Hepatic stellate cell (primary cell): ENCODE measurements at regions not wholly inside any gene's neighbourhood (a gene's known extent, or its start where the extent isn't known, plus 50 kb on each side); places are given as distances from the start of the nearest gene placed in this dataset.
"Not testable (repeated sequence)": the region's sequence is repeated elsewhere in the genome, so short reads cannot be mapped to it uniquely, and the experiment has no call there.

Source experiments
- DNase-seq: peaks from one replicate; pipeline ENCODE4 v3.0.0; 2011; ENCODE audit warnings: low spot score

DNA sequence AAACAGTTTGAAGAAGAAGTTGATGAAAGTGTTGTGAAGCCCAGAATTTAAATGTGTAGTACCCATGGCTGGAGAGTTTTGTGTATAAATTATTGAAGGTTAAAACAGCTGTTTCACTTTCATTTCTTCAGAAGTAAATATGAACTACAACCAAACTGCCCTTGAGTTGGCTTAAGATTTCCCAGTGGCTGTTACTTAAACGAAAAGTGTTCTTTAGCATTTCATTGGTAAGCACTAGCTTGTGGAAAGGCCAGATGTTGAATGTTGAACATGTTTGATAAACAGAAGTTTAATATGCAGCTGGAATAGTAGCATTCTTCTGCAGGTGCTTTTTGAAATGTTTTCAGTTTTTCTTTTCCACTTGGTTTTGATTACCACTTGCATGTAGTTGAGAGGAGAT lies 83.2 kb upstream of the TNRC6B start:
- DNase-seq: peak; percentile 7

GRCh38 chr22:40099887-40100286 lies 77.8 kb upstream of the TNRC6B start:
- DNase-seq: not testable (repeated sequence)

DNA sequence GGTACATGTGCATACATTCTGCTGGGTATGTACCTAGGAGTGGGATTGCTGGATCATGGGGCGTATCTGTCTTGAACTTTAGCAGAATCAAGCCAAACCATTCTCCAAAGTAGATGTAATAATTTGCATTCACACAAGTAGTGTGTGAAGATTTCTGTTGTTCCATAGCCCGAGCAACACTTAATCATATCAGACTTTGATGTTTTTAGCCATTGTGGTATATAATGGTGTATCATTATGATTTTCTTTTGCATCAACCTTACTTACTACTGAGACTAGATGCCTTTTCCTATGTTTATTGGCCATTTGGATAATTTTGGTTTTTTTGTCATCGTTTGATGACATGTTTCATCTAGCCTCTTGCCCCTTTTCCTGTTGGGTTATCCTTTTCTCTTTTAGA lies 72.0 kb upstream of the TNRC6B start:
- DNase-seq: no peak

- peak; percentile 18 for DNase-seq
Measured at GRCh38 chr22:40107244-40107643, 70.5 kb upstream of the TNRC6B start.

GRCh38 chr22:40107851-40108378 lies 69.8 kb upstream of the TNRC6B start:
- DNase-seq: peak; percentile 34

- DNase-seq: no peak
Measured at GRCh38 chr22:40108396-40108795, 69.3 kb upstream of the TNRC6B start.

DNA sequence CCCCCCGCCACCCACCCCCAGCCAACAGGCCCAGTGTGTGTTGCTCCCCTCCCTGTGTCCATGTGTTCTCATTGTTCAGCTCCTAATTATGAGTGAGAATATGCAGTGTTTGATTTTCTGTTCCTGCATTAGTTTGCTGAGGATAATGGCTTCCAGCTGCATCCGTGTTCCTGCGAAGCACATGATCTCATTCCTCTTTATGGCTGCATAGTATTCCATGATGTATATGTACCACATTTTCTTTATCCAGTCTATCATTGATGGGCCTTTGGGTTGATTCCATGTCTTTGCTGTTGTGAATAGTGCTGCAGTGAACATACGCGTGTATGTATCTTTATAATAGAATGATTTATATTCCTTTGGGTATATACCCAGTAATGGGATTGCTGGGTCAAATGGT lies 68.8 kb upstream of the TNRC6B start:
- DNase-seq: not testable (repeated sequence)

- no peak for DNase-seq
Measured at GRCh38 chr22:40111451-40111850, 66.3 kb upstream of the TNRC6B start.

GRCh38 chr22:40112595-40112994 lies 65.1 kb upstream of the TNRC6B start:
- no peak for DNase-seq

DNA sequence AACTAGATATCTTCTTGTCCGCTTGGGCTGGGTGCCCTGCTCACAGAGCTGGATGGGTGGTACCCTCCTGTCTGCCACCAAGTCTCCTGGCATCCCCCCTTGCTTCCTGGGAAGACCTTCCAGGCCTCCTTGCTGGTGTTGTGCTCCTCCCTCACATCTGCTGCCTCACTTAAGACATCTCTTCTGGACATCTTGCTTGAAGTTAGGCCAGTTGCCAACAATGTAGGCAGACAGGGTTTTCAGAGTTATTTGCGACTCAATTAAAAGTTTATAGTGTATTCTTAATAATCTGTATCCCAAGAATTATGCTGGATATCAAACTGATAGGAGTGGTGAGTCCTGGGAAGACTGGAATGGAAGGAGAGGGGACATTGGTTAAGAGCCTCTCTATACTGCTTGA lies 64.0 kb upstream of the TNRC6B start:
- no peak for DNase-seq

DNA sequence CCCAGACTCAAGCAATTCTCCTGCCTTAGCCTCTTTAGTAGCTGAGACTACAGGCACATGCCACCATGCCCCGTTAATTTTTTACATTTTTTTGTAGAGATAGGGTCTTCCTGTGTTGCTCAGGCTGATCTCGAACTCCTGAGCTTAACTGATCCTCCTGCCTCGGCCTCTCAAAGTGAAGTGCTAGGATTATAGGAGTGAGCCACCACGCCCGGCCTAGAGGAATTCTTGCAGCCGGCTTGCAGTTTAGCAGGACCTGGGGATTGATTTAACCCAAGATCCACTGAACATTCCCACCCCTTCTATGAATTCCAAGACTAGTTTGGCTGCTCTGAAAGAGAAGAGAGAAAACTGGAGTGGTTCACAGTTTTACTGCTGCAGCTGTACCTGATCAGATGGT lies 63.3 kb upstream of the TNRC6B start:
- DNase-seq: no peak

DNA sequence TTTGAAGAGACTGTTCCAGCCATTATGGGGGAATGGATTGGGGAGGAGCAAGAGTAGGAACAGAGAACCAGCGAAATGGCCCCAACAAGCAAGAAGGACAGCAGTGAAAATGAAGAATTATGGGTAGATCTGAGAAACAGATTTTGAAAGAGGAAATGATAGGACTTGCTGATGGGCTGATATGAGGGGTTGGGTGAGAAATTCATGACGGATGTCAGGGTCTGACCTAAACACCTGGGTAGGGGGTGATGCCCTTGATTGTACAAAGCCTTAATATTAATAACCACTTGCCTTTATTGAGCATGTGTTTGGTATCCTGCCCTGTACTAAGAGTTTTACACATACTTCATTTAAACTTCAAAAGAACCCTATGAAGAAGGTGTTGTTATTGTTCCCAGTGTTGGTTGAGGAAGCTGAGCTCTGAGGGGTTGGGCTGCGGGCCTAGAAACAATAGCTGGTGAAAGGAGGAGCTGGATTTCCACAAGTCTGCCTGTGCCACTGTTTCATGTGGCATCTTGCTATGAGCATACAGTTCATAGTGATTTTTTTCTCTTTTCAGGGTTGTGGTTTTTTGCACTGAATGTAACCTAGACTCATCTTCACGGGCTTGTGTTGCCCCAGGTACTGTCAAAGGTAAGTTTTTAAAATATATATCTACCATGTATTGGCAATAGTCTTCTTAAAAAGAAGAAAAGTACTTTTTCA lies 61.1 kb upstream of the TNRC6B start:
- DNase-seq: no peak

DNA sequence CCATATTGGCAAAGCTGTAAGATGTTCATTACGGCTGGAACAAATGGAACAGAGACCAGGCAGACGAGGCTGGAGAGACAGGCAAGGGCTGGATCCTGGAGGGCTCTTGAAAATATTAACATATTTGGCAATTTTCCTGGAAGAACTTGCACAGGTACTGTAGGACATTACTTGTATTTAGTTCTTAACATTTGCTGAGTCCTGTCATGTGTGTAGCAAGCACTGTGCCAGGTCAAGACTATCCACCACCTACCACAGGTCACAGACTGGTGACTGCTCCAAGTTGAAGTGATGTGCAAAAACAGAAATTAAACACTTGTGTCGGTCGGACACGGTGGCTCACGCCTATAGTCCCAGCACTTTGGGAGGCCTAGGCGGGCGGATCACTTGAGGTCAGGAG lies 58.7 kb upstream of the TNRC6B start:
- no peak for DNase-seq

- no peak for DNase-seq
Measured at GRCh38 chr22:40120848-40121247, 56.9 kb upstream of the TNRC6B start.

- DNase-seq: no peak
Measured at GRCh38 chr22:40121461-40121860, 56.3 kb upstream of the TNRC6B start.

- DNase-seq: no peak
Measured at GRCh38 chr22:40122792-40123191, 54.9 kb upstream of the TNRC6B start.

GRCh38 chr22:40123387-40123786 lies 54.3 kb upstream of the TNRC6B start:
- peak; percentile 24 for DNase-seq
